ENCODE measurements at regions not wholly inside any gene's neighbourhood (a gene's known extent, or its start where the extent isn't known, plus 50 kb on each side); places are given as distances from the start of the nearest gene placed in this dataset.

- Histone ChIP-seq H3K36me3 (no peaks in the 10 kb centered on the region), H3K4me3 (no peak overlapping the region), H3K4me1 (no peaks in the 10 kb centered on the region), H3K27me3 (no peaks in the 10 kb centered on the region), H3K27ac (no peak overlapping the region), H3K9me3 (no peaks in the 10 kb centered on the region)
- intact Hi-C loops (cut with DNase I), result no loop called here
- TF ChIP-seq CTCF (IDR thresholded peaks at IDR 0.05) (no peak), POLR2A (IDR thresholded peaks at IDR 0.05) (no peak), POLR2AphosphoS5 (IDR thresholded peaks at IDR 0.05; ENCODE audit: insufficient read depth in 1 of 2, low read depth in 1 of 2) (no peak)
- no peak for DNase-seq (ENCODE audit: extremely low spot score in 2 of 2)
Measured at GRCh38 chr3:25854635-25855034, 64.7 kb downstream of the OXSM start.

GRCh38 chr3:25855266-25855784 is 65.4 kb downstream of the OXSM start:
- H3K27ac ChIP-seq, result no peak overlapping the region
- no peaks in the 10 kb centered on the region for H3K27me3 ChIP-seq
- H3K4me3 ChIP-seq, result no peak overlapping the region
- TF ChIP-seq CTCF (IDR thresholded peaks at IDR 0.05) (no peak), POLR2A (IDR thresholded peaks at IDR 0.05) (no peak)
- no peak for DNase-seq (ENCODE audit: extremely low spot score in 2 of 2)
- H3K4me1 ChIP-seq, result no peaks in the 10 kb centered on the region
- intact Hi-C loops (cut with DNase I), result no loop called here
- no peaks in the 10 kb centered on the region for H3K36me3 ChIP-seq
- H3K9me3 ChIP-seq, result no peaks in the 10 kb centered on the region

- H3K4me3 ChIP-seq, result no peak overlapping the region
- intact Hi-C loops (cut with DNase I), result no loop called here
- no peak for DNase-seq (ENCODE audit: extremely low spot score in 2 of 2)
- no peaks in the 10 kb centered on the region for H3K4me1 ChIP-seq
- H3K27ac ChIP-seq, result no peak overlapping the region
- no peaks in the 10 kb centered on the region for H3K27me3 ChIP-seq
- no peaks in the 10 kb centered on the region for H3K9me3 ChIP-seq
- no peaks in the 10 kb centered on the region for H3K36me3 ChIP-seq
- no peak for TF ChIP-seq POLR2A (IDR thresholded peaks at IDR 0.05)
- TF ChIP-seq CTCF (IDR thresholded peaks at IDR 0.05), result peak; percentile 20 to 38 (median 21)
- TF ChIP-seq POLR2AphosphoS5 (IDR thresholded peaks at IDR 0.05; ENCODE audit: insufficient read depth in 1 of 2, low read depth in 1 of 2), result no peak
Measured at GRCh38 chr3:25856902-25857518, 67.1 kb downstream of the OXSM start.

GRCh38 chr3:25861566-25861965 is 71.7 kb downstream of the OXSM start:
- no peak overlapping the region for H3K4me3 ChIP-seq
- no peak overlapping the region for H3K27ac ChIP-seq
- DNase-seq (ENCODE audit: extremely low spot score in 2 of 2), result no peak
- no peaks in the 10 kb centered on the region for H3K36me3 ChIP-seq
- H3K9me3 ChIP-seq, result no peaks in the 10 kb centered on the region
- intact Hi-C loops (cut with DNase I), result loop anchor here (5.0 kb wide), 1 partner anchor 1544 kb away; no protein-coding TSS in a partner anchor
- H3K27me3 ChIP-seq, result no peaks in the 10 kb centered on the region
- no peak for TF ChIP-seq CTCF (IDR thresholded peaks at IDR 0.05)
- no peak for TF ChIP-seq POLR2AphosphoS5 (IDR thresholded peaks at IDR 0.05; ENCODE audit: insufficient read depth in 1 of 2, low read depth in 1 of 2)
- TF ChIP-seq POLR2A (IDR thresholded peaks at IDR 0.05), result no peak
- no peaks in the 10 kb centered on the region for H3K4me1 ChIP-seq

- no peak for TF ChIP-seq CTCF (IDR thresholded peaks at IDR 0.05)
Measured at GRCh38 chr3:25863011-25863415, 73.1 kb downstream of the OXSM start.

More at GRCh38 chr3:25863011-25863415, 73.1 kb downstream of the OXSM start:
- Histone ChIP-seq H3K9me3 (no peaks in the 10 kb centered on the region), H3K27me3 (no peaks in the 10 kb centered on the region), H3K27ac (no peak overlapping the region), H3K4me1 (no peaks in the 10 kb centered on the region), H3K4me3 (no peak overlapping the region), H3K36me3 (no peaks in the 10 kb centered on the region)
- intact Hi-C loops (cut with DNase I), result loop anchor here (5.0 kb wide), 1 partner anchor 1546 kb away; no protein-coding TSS in a partner anchor
- DNase-seq (ENCODE audit: extremely low spot score in 2 of 2), result no peak

Measured in vagina (tissue), 2 donors.